ENCODE measurements at regions not wholly inside any gene's neighbourhood (a gene's known extent, or its start where the extent isn't known, plus 50 kb on each side); places are given as distances from the start of the nearest gene placed in this dataset.
A peak's percentile ranks its signal among the peaks of the same experiment; 100 is the strongest.
"Not testable (repeated sequence)": the region's sequence is repeated elsewhere in the genome, so short reads cannot be mapped to it uniquely, and the experiment has no call there.

DNA sequence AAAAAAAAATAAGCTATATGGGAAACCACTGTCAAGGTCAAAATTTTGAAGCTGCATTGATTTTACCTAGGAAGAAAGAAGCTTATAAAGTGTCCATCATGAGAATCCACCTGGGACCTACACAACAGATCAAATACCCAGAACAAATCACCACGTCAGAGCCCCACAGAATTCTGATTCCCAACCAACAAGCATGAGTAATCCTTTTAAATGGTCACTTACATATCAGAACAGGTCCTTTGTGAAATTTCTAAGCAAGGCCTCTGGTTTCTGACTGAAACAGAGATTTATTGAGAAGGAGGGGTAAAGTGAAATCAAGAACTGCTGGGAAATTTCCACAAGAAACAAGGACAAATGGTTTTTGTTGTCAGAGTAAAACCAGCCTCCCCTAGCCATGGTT, 93.2 kb downstream of the FOXD4L6 start:
- H3K27me3 Mint-ChIP-seq (ENCODE audit: low read depth); H3K4me1 Mint-ChIP-seq (ENCODE audit: low read depth); H3K4me3 Mint-ChIP-seq: not testable (repeated sequence)

DNA sequence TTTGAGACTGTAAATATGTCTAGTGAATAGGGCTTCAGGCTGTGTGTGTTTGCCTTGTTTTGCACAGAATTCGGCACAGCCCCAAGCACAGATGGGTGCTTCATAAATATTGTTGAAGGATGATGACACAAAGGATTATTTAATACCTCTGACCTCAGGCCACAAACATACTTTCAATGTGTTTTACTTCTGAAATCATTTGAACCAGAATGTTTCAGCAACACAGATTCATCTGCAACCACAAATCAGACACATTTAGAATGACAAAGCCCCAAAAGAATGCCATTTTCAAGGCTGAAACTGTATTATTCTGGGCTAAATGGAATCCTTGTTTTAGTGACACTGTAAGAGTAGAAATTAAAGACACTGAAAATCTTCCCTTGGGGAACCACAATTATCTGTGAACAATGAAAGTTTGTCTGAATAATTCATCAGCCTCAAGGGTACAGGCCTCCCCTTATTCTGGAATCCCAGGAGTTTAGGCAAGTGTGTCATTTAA, 93.7 kb downstream of the FOXD4L6 start:
- not testable (repeated sequence) for DNase-seq; H3K4me1 Mint-ChIP-seq (ENCODE audit: low read depth); H3K9me3 Mint-ChIP-seq; H3K36me3 Mint-ChIP-seq (ENCODE audit: insufficient read depth in 2 of 2); H3K27me3 Mint-ChIP-seq (ENCODE audit: low read depth); ATAC-seq (replicated peaks in 1 of 2); H3K4me3 Mint-ChIP-seq; H3K27ac Mint-ChIP-seq

More for the DNA sequence above, 93.2 kb downstream of the FOXD4L6 start:
- H3K9me3 Mint-ChIP-seq; H3K27ac Mint-ChIP-seq; DNase-seq; ATAC-seq (replicated peaks in 1 of 2); H3K36me3 Mint-ChIP-seq (ENCODE audit: insufficient read depth in 2 of 2): not testable (repeated sequence)

DNA sequence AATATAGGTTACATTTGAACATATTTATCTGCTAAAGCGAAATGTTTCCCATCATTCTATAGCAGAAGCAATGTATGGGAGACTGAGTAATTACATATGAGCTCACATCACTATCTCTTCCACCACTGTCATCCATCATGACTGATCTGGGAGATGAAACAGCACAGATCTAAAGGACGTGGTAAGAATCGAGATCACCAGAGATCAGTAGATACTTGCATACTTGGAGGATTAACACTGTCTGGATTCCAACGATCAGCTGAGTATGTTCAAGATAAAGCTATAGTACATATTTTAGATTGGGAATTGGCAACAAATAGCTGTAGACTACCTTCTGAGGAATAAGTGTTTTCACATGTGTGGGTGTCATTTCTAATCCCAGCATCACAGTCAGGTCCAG, 94.6 kb downstream of the FOXD4L6 start:
- not testable (repeated sequence) for H3K4me1 Mint-ChIP-seq (ENCODE audit: low read depth); H3K9me3 Mint-ChIP-seq; ATAC-seq (replicated peaks in 1 of 2)

DNA sequence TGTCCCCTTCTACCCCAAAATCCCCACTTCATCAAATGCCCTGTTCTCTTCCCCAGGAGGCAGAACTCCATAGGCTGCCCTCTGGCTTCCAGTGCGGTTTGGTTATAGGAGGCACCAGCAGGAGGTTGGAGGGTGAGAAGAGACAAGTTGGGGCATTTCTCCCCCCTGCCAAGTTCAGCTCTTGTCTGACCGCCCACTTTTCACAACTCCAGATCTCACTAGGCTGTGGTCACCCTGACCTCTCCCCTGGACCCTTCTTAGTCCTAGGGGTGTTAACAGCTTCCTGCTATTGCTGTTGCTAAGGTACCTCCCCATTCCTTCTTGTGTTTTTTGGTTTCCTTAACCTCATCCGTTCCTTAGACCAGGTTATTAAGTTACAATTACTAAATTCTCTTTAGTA, 95.1 kb downstream of the FOXD4L6 start:
- ATAC-seq (replicated peaks in 1 of 2): not testable (repeated sequence)

More for the DNA sequence above, 94.6 kb downstream of the FOXD4L6 start:
- not testable (repeated sequence) for H3K4me3 Mint-ChIP-seq; H3K27me3 Mint-ChIP-seq (ENCODE audit: low read depth); H3K36me3 Mint-ChIP-seq (ENCODE audit: insufficient read depth in 2 of 2); DNase-seq; H3K27ac Mint-ChIP-seq

DNA sequence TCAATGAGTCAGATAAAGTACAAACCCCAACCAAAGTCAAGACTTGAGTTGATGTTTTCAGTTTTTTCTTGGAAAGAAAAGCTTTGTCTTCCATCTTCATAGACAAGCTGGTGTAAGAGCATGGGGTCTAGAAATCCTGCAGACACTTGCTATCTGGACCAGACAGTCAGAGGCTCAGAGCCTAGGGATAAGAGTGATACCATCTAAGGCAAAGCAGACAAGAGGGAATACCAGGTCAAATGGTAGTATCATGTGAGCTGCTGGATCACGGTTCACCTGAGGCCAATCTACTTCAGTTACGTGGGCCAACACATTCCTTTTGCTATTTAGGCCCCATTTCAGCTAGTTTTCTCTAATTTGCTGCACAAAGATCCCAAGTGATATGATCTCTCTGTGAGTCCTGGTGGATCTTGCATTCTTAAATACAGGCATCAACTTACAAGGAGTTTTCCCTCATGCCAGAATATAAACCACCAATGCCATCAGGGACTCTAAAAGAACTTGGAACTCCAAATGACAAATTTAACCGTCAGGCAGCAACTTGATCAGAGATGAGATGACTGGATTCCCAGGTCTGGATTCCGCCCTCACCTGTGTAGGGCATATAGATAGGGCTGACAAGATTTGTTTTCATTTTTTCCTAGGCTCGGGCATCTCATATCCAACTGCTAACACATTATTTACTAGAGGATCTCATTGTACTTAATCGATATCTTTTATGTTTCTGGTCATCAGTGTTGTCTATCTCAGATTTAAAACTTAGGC, 101.4 kb downstream of the FOXD4L6 start:
- DNase-seq; H3K4me3 Mint-ChIP-seq; H3K4me1 Mint-ChIP-seq (ENCODE audit: low read depth); H3K27ac Mint-ChIP-seq; H3K9me3 Mint-ChIP-seq; H3K36me3 Mint-ChIP-seq (ENCODE audit: insufficient read depth in 2 of 2); ATAC-seq (replicated peaks in 1 of 2); H3K27me3 Mint-ChIP-seq (ENCODE audit: low read depth): not testable (repeated sequence)

More for the DNA sequence above, 95.1 kb downstream of the FOXD4L6 start:
- H3K27me3 Mint-ChIP-seq (ENCODE audit: low read depth); H3K4me1 Mint-ChIP-seq (ENCODE audit: low read depth); H3K4me3 Mint-ChIP-seq; H3K9me3 Mint-ChIP-seq; DNase-seq; H3K27ac Mint-ChIP-seq; H3K36me3 Mint-ChIP-seq (ENCODE audit: insufficient read depth in 2 of 2): not testable (repeated sequence)

DNA sequence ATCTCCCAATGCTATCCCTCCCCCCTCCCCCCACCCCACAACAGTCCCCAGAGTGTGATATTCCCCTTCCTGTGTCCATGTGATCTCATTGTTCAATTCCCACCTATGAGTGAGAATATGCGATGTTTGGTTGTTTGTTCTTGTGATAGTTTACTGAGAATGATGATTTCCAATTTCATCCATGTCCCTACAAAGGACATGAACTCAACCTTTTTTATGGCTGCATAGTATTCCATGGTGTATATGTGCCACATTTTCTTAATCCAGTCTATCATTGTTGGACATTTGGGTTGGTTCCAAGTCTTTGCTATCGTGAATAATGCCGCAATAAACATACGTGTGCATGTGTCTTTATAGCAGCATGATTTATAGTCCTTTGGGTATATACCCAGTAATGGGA, 106.1 kb downstream of the FOXD4L6 start:
- not testable (repeated sequence) for ATAC-seq (replicated peaks in 1 of 2); H3K27me3 Mint-ChIP-seq (ENCODE audit: low read depth); H3K4me3 Mint-ChIP-seq; H3K4me1 Mint-ChIP-seq (ENCODE audit: low read depth); DNase-seq; H3K9me3 Mint-ChIP-seq; H3K27ac Mint-ChIP-seq; H3K36me3 Mint-ChIP-seq (ENCODE audit: insufficient read depth in 2 of 2)

DNA sequence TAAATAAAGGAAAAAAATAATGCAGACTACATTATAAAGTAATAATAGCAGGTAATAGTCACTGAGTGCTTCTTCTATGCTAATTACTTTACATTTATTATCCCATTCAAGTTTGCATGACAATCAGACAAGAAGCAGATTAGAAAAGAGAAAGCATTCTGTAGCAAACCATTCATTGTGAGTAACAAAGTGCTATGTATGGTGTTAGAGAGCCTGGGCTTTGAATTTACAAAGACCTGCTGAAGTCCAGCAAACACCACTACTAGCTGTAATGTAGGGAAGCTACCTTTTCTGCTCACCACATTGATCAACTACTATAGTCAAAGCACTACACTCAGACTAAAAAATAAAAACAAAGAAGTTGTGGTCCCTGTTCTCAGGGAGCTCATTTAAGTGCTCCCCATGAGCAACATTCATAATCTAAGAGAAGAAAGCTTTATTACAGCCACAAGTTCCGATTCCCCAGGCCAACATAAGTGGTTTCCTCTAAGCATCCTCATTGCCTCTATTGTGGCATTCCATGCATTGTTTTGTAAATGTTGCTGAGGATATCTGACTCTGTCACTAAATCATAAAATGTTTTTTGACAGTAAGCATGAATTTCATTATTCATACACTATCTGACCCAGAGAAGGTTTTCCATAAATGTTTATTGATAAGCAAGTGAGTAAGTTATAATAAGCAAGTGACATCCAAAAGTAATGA, 108.5 kb downstream of the FOXD4L6 start:
- not testable (repeated sequence) for H3K27ac Mint-ChIP-seq; H3K4me1 Mint-ChIP-seq (ENCODE audit: low read depth); H3K36me3 Mint-ChIP-seq (ENCODE audit: insufficient read depth in 2 of 2); ATAC-seq (replicated peaks in 1 of 2); H3K27me3 Mint-ChIP-seq (ENCODE audit: low read depth); H3K9me3 Mint-ChIP-seq; DNase-seq; H3K4me3 Mint-ChIP-seq

DNA sequence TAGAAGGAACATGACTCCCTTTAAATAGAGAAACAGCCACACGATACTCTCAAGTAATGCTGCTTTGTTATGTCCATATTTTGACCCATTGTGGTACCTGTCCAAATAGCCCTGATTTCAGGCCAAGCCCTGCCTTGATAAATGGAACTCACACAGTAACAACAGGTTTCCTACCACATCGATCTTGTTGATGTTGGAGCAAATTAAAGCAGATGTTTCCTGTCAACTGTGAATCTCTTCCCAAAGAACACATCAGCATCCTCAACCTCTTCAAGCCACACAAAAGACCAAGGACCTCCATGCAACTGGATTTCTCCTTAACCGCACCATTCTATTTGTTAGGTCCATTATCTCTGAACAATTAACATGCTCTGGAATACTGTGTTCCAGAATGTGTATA, 109.5 kb downstream of the FOXD4L6 start:
- not testable (repeated sequence) for H3K36me3 Mint-ChIP-seq (ENCODE audit: insufficient read depth in 2 of 2); DNase-seq; ATAC-seq (replicated peaks in 1 of 2); H3K4me1 Mint-ChIP-seq (ENCODE audit: low read depth); H3K9me3 Mint-ChIP-seq; H3K27ac Mint-ChIP-seq; H3K4me3 Mint-ChIP-seq; H3K27me3 Mint-ChIP-seq (ENCODE audit: low read depth)

DNA sequence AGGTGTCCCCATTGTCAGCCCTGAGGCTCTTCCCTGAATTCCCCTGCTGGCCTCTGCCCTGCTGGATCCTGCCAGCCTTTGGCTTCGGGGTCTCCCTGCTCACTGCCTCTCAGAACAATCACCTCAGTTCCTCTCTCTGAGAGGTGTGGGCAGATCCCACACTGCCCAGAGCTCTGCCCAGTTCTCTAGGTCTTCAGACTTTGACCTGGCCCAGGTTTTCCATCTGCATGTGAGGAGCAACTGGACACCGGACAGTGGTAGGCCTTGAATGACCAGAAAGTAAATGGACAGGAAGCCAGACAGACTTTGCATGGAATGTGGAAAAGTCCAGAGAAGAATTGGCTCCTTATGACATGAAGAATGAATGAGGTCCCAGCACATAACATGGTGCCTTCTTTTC, 111.8 kb downstream of the FOXD4L6 start:
- DNase-seq; H3K36me3 Mint-ChIP-seq (ENCODE audit: insufficient read depth in 2 of 2); H3K27ac Mint-ChIP-seq; H3K27me3 Mint-ChIP-seq (ENCODE audit: low read depth); H3K4me1 Mint-ChIP-seq (ENCODE audit: low read depth); H3K4me3 Mint-ChIP-seq; ATAC-seq (replicated peaks in 1 of 2); H3K9me3 Mint-ChIP-seq: not testable (repeated sequence)

DNA sequence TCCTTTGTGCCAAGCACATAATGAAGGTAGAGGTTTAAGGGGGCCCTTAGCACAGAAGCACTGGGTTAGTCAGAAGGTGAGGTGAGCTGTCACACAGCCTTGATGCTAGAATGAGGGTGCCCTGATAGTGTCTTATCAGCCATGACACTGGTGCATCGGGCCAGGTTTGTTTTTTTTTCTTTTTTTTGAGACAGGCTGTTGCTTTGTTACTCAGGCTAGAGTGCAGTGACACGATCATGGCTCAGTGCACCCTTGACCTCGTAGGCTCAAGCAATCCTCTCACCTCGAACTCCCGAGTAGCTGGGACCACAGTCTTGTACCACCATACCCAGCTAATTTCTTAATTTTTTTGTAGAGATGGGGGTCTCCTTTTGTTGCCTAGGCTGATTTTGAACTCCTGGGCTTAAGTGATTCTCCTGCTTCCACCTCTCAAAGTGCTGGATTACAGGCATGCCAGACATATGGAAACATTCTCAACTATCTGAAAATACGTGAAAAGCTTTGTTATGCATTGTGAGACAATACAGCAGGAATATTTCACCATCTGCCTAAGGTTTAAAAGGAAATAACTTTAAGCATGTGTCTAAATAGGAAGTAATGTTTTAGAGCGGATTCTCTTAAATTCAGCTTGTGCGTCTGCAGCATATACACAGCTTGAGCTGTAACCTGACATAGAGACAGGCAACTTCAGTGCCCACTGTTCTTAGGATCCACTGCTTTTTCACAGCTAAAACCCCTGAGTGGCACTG, 128.4 kb downstream of the FOXD4L6 start:
- H3K27ac Mint-ChIP-seq: not testable (repeated sequence)

DNA sequence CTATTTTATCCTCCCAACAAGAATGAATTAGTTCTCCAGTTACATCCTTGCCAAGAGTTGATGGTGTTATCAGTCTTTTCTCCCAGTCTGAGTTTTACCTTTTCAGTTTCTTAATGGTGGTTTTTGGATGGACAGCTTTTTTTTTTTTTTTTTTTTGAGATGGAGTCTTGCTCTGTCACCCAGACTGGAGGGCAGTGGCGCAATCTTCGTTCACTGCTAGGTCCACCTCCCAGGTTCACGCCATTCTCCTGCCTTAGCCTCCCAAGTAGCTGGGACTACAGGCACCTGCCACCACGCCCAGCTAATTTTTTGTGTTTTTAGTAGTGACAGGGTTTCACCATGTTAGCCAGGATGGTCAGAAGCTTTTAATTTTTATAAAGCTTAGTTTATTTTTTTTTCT, 133.0 kb downstream of the FOXD4L6 start:
- not testable (repeated sequence) for DNase-seq; H3K27ac Mint-ChIP-seq; H3K9me3 Mint-ChIP-seq; H3K4me3 Mint-ChIP-seq; ATAC-seq (replicated peaks in 1 of 2); H3K27me3 Mint-ChIP-seq (ENCODE audit: low read depth)
- H3K4me1 Mint-ChIP-seq (ENCODE audit: low read depth): peaks cover 31% of the 10 kb centered on the region
- H3K36me3 Mint-ChIP-seq (ENCODE audit: insufficient read depth in 2 of 2): peaks cover 4 to 20% of the 10 kb centered on the region in 2 donors

More for the DNA sequence above, 128.4 kb downstream of the FOXD4L6 start:
- Mint-ChIP-seq H3K36me3 (ENCODE audit: insufficient read depth in 2 of 2) (peaks cover 8 to 21% of the 10 kb centered on the region in 2 donors), H3K4me1 (ENCODE audit: low read depth) (peaks cover 20% of the 10 kb centered on the region)
- ATAC-seq (replicated peaks in 1 of 2); H3K27me3 Mint-ChIP-seq (ENCODE audit: low read depth); H3K9me3 Mint-ChIP-seq; H3K4me3 Mint-ChIP-seq; DNase-seq: not testable (repeated sequence)

DNA sequence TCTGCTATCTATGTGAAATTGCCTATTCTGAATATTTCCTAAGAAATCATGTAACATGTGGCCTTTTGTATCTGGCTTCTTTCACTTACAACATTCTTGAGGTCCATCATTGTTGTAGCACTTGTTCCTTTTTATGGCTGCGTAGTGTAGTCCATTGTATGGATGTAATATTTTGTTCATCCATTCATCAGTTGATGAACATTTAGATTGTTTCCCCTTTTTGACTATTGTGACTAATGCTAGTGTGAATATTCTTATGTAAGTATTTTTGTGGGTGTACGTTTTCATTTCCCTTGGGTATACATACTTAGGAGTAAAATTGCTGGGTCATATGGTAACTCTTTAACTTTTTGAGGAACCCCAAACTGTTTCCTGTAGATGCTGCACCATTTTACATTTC, 134.6 kb downstream of the FOXD4L6 start:
- ATAC-seq (replicated peaks in 1 of 2); H3K9me3 Mint-ChIP-seq; DNase-seq; H3K4me3 Mint-ChIP-seq; H3K27me3 Mint-ChIP-seq (ENCODE audit: low read depth): not testable (repeated sequence)
- Mint-ChIP-seq H3K4me1 (ENCODE audit: low read depth) (peaks cover 31% of the 10 kb centered on the region), H3K36me3 (ENCODE audit: insufficient read depth in 2 of 2) (peaks cover 4 to 15% of the 10 kb centered on the region in 2 donors), H3K27ac (peak overlapping the region; percentile 45)

DNA sequence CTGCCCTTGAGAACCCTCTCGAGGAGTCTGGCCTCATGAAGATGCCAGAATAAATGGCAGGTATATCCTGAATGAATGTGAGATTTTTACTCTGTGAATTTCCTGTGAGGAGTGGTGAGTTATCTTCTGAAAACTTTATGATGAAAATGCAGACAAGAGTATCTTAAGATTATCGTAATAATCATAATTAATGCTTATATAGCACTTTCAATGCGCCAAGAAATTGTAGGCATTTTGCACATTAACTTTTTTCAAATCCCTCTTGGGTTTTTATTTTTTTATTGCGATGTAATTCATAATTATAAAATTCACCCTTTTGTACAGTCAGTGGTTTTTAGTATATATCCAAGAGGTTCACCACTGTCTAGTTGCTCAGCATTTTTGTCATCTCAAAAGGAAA, 135.1 kb downstream of the FOXD4L6 start:
- not testable (repeated sequence) for H3K4me3 Mint-ChIP-seq; H3K9me3 Mint-ChIP-seq; ATAC-seq (replicated peaks in 1 of 2); DNase-seq; H3K27me3 Mint-ChIP-seq (ENCODE audit: low read depth)
- H3K27ac Mint-ChIP-seq: peak overlapping the region; percentile 45
- H3K36me3 Mint-ChIP-seq (ENCODE audit: insufficient read depth in 2 of 2): peaks cover 4 to 16% of the 10 kb centered on the region in 2 donors
- peaks cover 31% of the 10 kb centered on the region for H3K4me1 Mint-ChIP-seq (ENCODE audit: low read depth)

All from activated T-cell treated with anti-CD3 and anti-CD28 coated beads, Interleukin-2, amount 50 U/mL, for 72 hours (primary cell).